HG03066 (cell line): ENCODE measurements at regions not wholly inside any gene's neighbourhood (a gene's known extent, or its start where the extent isn't known, plus 50 kb on each side); places are given as distances from the start of the nearest gene placed in this dataset.

Experiments used
- ATAC-seq: cut with Tn5 transposase; IDR thresholded peaks from one replicate; pipeline ENCODE4 v1.9.1; 2021; ENCODE audit warnings: low read depth; ENCODE audit not compliant: unreplicated experiment

- no peak for ATAC-seq
These were observed 1008.3 kb downstream of the EFNB2 start for GRCh38 chr13:105527127-105527526.

GRCh38 chr13:105519771-105520170 lies 1015.7 kb downstream of the EFNB2 start:
- no peak for ATAC-seq

GRCh38 chr13:105518086-105518485 lies 1017.4 kb downstream of the EFNB2 start:
- ATAC-seq, result no peak

- ATAC-seq, result no peak
These were observed 1021.1 kb downstream of the EFNB2 start for GRCh38 chr13:105514401-105514800.

- ATAC-seq, result no peak
These were observed 1022.0 kb downstream of the EFNB2 start for GRCh38 chr13:105513448-105513847.

GRCh38 chr13:105509981-105510762 lies 1025.3 kb downstream of the EFNB2 start:
- ATAC-seq, result no peak

GRCh38 chr13:105506463-105506862 lies 1029.0 kb downstream of the EFNB2 start:
- ATAC-seq, result no peak

GRCh38 chr13:105502193-105502592 lies 1033.3 kb downstream of the EFNB2 start:
- no peak for ATAC-seq

- no peak for ATAC-seq
These were observed 1037.9 kb downstream of the EFNB2 start for GRCh38 chr13:105497597-105497996.

- ATAC-seq, result no peak
These were observed 1043.2 kb downstream of the EFNB2 start for GRCh38 chr13:105492216-105492615.

GRCh38 chr13:105491345-105491744 lies 1044.1 kb downstream of the EFNB2 start:
- ATAC-seq, result no peak

GRCh38 chr13:105485081-105485480 lies 1050.4 kb downstream of the EFNB2 start:
- no peak for ATAC-seq

GRCh38 chr13:105474983-105475610 lies 1060.4 kb downstream of the EFNB2 start:
- no peak for ATAC-seq

GRCh38 chr13:105471673-105472072 lies 1063.8 kb downstream of the EFNB2 start:
- ATAC-seq, result no peak

GRCh38 chr13:105466376-105466775 lies 1069.1 kb downstream of the EFNB2 start:
- no peak for ATAC-seq

- no peak for ATAC-seq
These were observed 1069.7 kb downstream of the EFNB2 start, which contains the start of gene DAOA for GRCh38 chr13:105465745-105466144. Gene DAOA (plus strand): TSS chr13:105466045.

- no peak for ATAC-seq
These were observed 1070.2 kb downstream of the EFNB2 start for GRCh38 chr13:105465251-105465650.

- ATAC-seq, result no peak
These were observed 1071.2 kb downstream of the EFNB2 start for GRCh38 chr13:105464249-105464648.

GRCh38 chr13:105463011-105463501 lies 1072.4 kb downstream of the EFNB2 start:
- ATAC-seq, result no peak

GRCh38 chr13:105462098-105462497 lies 1073.4 kb downstream of the EFNB2 start:
- ATAC-seq, result no peak

GRCh38 chr13:105452895-105453294 lies 1082.6 kb downstream of the EFNB2 start:
- no peak for ATAC-seq

GRCh38 chr13:105450784-105451183 lies 1084.7 kb downstream of the EFNB2 start:
- ATAC-seq, result no peak
